ENCODE measurements at regions not wholly inside any gene's neighbourhood (a gene's known extent, or its start where the extent isn't known, plus 50 kb on each side); places are given as distances from the start of the nearest gene placed in this dataset.

DNA sequence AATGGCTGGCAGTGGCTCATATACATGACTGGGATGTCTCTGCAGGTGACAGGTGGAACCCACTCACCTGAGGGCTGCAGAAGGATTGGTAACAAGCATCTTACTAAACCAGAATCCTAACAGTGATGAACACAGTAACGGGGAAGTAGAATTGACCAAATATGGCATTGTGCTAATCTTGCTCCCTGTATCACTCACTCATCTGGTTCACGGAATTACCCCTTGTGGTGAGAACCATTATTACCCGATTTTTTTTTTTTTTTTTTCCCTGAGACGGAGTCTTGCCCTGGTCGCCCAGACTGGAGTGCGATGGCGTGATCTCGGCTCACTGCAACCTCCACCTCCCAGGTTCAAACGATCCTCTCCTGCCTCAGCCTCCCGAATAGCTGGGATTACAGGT, 69.5 kb downstream of the PTPRS start:
- Histone ChIP-seq H4K5ac (ENCODE audit: insufficient read length, low read depth, low read length) (no peak overlapping the region), H3K4me3 (ENCODE audit: extremely low read depth in 1 of 4, insufficient read depth in 2 of 4, low read depth in 3 of 4, low read length in 4 of 4) (no peak overlapping the region), H3K23ac (ENCODE audit: insufficient read length) (no peak overlapping the region), H2BK20ac (ENCODE audit: low read length) (no peak overlapping the region), H2BK5ac (ENCODE audit: low read depth, low read length) (no peak overlapping the region), H2BK15ac (ENCODE audit: low read length) (no peak overlapping the region), H3K27ac (ENCODE audit: low read depth, low read length) (no peak overlapping the region), H2AFZ (ENCODE audit: low read length) (no peak overlapping the region), H3K4me2 (ENCODE audit: insufficient read depth in 1 of 2, low read depth in 2 of 2, low read length in 2 of 2) (no peak overlapping the region), H3K27me3 (replicated peaks in 1 of 4; ENCODE audit: control insufficient read depth in 3 of 4, extremely low read depth in 1 of 4, insufficient read depth in 3 of 4, low read length in 3 of 4) (no peaks in the 10 kb centered on the region), H4K20me1 (replicated peaks in 1 of 2; ENCODE audit: control insufficient read depth in 1 of 2, insufficient read depth in 2 of 2, low read length in 2 of 2) (peaks cover 5 to 15% of the 10 kb centered on the region in 2 experiments), H3K4ac (replicated peaks; ENCODE audit: insufficient read length, low read depth, low read length) (no peak overlapping the region), H4K91ac (replicated peaks; ENCODE audit: insufficient read length, low read length) (no peak overlapping the region), H2BK12ac (ENCODE audit: low read depth, low read length) (no peak overlapping the region), H3K36me3 (ENCODE audit: control insufficient read depth in 2 of 4, insufficient read depth in 4 of 4, low read length in 3 of 4) (peaks cover 17 to 32% (median 19%) of the 10 kb centered on the region in 4 experiments), H3K79me1 (ENCODE audit: low read depth, low read length) (peaks cover 4% of the 10 kb centered on the region; the same call in 1 of the 2 replicates), H2BK120ac (replicated peaks; ENCODE audit: low read depth, low read length) (no peak overlapping the region), H3K9ac (replicated peaks in 1 of 4; ENCODE audit: extremely low read depth in 1 of 4, low read depth in 3 of 4, low read length in 3 of 4) (no peak overlapping the region), H3K18ac (ENCODE audit: extremely low read depth, low read length) (no peak overlapping the region), H3K4me1 (replicated peaks in 1 of 4; ENCODE audit: control insufficient read depth in 3 of 4, insufficient read depth in 4 of 4, low read length in 3 of 4) (no peaks in the 10 kb centered on the region), H4K8ac (ENCODE audit: extremely low read depth, insufficient read depth, low read length) (no peak overlapping the region), H3K79me2 (ENCODE audit: control insufficient read depth in 1 of 2, insufficient read depth in 2 of 2, low read length in 2 of 2) (no peaks in the 10 kb centered on the region), H3K23me2 (ENCODE audit: low read depth, low read length) (no peaks in the 10 kb centered on the region), H3K56ac (replicated peaks; ENCODE audit: insufficient read length, low read depth, low read length) (no peak overlapping the region), H2AK5ac (ENCODE audit: low read depth, low read length) (no peak overlapping the region), H3K14ac (ENCODE audit: insufficient read length) (no peak overlapping the region), H3K9me3 (ENCODE audit: insufficient read depth in 2 of 2, low read depth in 1 of 2, low read length in 1 of 2) (no peaks in the 10 kb centered on the region)
- TF ChIP-seq SRF (IDR thresholded peaks at IDR 0.05; ENCODE audit: low read depth, low read length), result peak; percentile 91
- TF ChIP-seq KDM1A (IDR thresholded peaks at IDR 0.05; ENCODE audit: borderline replicate concordance, low read length), result no peak
- TF ChIP-seq, protein P1, sequence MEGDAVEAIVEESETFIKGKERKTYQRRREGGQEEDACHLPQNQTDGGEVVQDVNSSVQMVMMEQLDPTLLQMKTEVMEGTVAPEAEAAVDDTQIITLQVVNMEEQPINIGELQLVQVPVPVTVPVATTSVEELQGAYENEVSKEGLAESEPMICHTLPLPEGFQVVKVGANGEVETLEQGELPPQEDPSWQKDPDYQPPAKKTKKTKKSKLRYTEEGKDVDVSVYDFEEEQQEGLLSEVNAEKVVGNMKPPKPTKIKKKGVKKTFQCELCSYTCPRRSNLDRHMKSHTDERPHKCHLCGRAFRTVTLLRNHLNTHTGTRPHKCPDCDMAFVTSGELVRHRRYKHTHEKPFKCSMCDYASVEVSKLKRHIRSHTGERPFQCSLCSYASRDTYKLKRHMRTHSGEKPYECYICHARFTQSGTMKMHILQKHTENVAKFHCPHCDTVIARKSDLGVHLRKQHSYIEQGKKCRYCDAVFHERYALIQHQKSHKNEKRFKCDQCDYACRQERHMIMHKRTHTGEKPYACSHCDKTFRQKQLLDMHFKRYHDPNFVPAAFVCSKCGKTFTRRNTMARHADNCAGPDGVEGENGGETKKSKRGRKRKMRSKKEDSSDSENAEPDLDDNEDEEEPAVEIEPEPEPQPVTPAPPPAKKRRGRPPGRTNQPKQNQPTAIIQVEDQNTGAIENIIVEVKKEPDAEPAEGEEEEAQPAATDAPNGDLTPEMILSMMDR (IDR thresholded peaks at IDR 0.05; ENCODE audit: control extremely low read depth in 1 of 3, insufficient read depth in 1 of 3, low read depth in 1 of 3, low read length in 3 of 3), result peak in 1 of 3 experiments; percentile 29; a peak in 2 of 4 replicates
- ChIA-PET CTCF (ENCODE audit: partially characterized antibody) (interaction anchor here (0.6 to 2.3 kb wide), 11 partner anchors 9 to 252 kb away, joined by 3 to 9 read pairs (median 4); no protein-coding TSS in a partner anchor), POLR2A (ENCODE audit: partially characterized antibody) (interaction anchor here (1.1 to 1.2 kb wide), 2 partner anchors 13 to 22 kb away, joined by 3 read pairs; no protein-coding TSS in a partner anchor)
- DNase-seq (ENCODE audit: low read depth in 1 of 2, low spot score in 2 of 2) (no peak), FAIRE-seq (peak; percentile 48)
- WGBS, 2 experiments (ENCODE audit: extremely low coverage in 1 of 2, insufficient coverage in 1 of 2, insufficient read length in 1 of 2, insufficient replicate concordance in 2 of 2, low coverage in 1 of 2, low lambda C conversion rate in 2 of 2, missing lambda C conversion rate in 1 of 2), result 88% methylated on average over 10 of the region's 10 CpGs; no CpG with 5 or more reads in 1 of the 2 experiments

Data from H1 (cell line).